Stimulated activated CD4-positive, alpha-beta T cell treated with anti-CD3 and anti-CD28 coated beads, Interleukin-15, amount 100 ng/mL, for 48 hours (primary cell): ENCODE measurements at regions not wholly inside any gene's neighbourhood (a gene's known extent, or its start where the extent isn't known, plus 50 kb on each side); places are given as distances from the start of the nearest gene placed in this dataset.

Source experiments
- DNase-seq, 2 donors: peaks; one replicate each; pipeline ENCODE4 v3.0.0-alpha.2; 2020; ENCODE audit warnings: low read depth in 2 of 2

- no peak for DNase-seq
Observed at GRCh38 chr4:181162266-181162665, 1080.9 kb upstream of the TENM3 start.

DNA sequence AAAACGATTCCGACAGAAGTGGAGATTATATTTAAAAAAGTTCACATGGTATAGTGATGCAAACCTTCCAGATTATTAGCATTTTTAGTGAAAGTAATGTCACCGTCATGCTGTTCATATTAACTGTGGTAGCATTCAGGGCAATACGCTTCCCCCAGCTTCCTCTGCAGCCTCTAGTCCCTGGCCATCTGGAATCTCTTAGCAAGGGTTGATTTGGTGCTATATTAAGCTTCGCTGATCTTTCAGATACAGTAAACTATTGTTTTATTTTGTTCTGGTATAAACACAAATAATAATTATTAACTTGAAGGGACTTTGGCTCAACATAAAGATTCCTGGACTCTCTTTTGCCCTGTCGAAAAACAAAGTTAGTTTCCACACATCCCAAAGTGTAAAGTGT, 1080.5 kb upstream of the TENM3 start:
- no peak for DNase-seq

- no peak for DNase-seq
Observed at GRCh38 chr4:181166742-181167399, 1076.3 kb upstream of the TENM3 start.

DNA sequence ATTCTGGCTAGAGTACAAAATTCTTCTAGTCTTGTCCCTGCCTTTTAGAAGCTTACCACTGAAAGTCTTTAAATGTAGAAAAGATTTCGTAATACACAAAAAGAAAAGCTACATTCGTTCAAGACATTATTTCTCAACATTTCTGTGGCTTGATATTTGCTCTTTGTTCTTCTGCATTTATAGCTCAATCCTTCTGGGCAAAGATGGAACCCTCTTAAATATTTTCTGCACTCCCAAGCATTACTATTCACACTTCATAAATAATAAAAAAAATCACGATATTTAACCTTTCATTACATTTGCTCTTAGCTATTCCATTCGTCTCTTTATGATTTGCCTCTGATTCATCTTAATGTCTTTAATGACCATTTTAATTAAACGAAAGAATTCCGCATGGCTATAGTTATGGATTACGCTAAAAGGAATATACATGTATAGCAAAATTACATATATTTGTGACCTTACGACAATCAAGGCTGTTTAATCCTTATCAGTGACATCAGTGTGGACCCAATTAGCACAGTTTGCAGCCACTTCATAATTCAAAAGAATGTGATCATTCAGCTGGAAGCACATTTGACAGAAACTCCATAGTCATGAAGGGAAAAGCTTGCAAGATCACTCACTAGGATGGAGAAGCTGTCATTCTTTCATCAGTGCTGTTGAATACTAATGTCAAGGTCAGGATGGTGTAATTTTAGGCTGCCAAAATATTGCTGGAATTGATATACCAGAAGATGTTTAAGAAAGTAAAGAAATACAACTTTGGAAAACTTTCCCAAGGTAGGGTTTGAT, 1075.0 kb upstream of the TENM3 start:
- no peak for DNase-seq

GRCh38 chr4:181173046-181173445, 1070.2 kb upstream of the TENM3 start:
- no peak for DNase-seq

DNA sequence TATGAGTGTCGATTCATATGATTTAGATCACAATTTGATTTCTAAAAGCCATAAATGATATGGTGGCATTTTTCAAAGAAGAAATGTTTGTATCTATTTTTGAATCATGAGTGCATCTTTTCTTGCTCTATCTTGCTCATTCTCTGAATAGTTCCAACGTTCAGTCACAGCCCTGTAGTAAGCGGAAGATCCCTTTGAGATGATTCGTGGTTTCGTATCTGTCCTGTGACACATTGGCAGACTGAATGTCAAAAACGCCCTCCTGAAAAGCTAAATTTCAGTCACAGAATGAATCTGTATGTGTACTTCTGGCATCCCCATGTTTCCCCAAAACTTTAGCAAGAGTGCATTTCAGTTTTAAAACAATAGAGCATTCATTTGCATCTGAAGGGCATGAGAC, 1066.9 kb upstream of the TENM3 start:
- DNase-seq: no peak

- no peak for DNase-seq
Observed at GRCh38 chr4:181181331-181181730, 1061.9 kb upstream of the TENM3 start.

DNA sequence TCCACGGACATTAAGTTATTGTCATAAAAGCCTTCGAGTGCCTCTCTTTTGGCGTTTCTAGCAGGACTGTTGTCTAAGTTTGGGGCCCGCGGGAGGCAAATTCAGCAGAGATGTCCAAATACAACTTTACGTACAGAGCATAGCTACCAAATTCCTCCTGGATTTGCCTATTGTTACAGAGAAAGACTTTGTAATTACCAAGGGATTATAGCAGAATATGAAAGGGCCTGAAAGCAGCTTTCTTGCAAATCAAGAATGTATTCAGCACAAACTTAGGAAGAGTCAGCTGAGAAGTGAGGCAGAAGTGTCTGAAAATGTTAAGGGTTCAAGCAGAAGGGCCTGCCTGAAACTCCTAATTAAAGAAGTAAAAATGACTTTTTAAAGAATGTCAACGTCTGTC, 1053.5 kb upstream of the TENM3 start:
- DNase-seq: no peak

- no peak for DNase-seq
Observed at GRCh38 chr4:181193131-181193930, 1049.9 kb upstream of the TENM3 start.

- no peak for DNase-seq
Observed at GRCh38 chr4:181194096-181194495, 1049.1 kb upstream of the TENM3 start.

- DNase-seq: no peak
Observed at GRCh38 chr4:181200076-181200475, 1043.1 kb upstream of the TENM3 start.

DNA sequence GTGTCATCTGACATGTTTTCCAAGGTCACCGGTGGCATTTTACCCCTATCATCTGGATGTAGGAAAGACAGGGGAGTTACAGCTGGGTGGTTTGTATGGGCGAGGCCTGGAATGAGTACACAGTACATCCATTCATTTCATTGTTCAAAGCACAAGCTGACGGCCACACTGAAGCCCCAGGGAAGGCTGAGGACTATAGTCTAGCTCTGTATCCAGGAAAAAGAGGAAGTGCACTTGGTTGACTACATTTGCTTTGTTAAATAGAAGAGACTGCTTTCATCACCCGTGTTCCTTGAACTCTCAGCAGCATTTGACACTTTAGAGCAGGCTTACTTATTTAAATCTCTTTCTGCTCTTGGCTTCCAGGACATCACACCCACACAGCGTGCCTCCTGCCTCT, 1041.0 kb upstream of the TENM3 start:
- no peak for DNase-seq

DNA sequence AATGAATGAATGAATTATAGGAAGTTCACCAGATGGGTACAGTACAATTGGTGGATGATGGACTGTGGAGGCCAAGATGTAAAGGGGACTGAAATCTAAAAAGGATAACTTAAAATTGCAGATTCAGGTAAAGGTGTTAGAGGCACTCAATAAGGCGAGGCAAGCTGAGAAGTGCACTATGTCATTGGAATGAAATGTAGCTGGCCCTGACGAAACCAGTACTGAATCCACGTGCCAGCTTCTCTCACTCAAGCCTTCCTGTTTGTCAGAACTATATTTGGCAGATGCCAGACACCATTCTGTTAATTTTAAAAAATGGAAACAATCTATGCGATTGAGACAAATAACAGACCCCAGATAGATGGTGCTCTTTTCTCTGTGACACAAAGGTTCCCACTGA, 1039.1 kb upstream of the TENM3 start:
- DNase-seq: no peak

DNA sequence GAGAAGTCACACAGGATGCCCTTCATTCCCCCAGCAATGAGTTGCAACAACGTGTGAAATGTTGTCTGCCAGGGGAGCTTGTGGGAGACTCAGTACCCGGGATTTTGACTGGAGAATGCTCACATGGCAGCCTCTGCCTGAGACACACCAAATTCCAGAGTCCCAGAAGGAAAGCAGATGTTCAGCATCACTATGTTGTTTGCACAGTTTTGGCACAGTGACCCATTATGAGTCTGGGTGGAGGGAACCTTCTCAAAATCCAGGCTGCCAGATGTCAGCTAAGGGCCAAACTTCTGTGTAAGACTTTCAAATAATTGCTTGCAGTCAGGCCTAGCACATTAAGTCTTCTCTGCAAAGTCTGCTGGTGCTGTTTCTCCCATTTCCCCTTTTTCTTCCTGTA, 1029.7 kb upstream of the TENM3 start:
- DNase-seq: no peak

- DNase-seq: no peak
Observed at GRCh38 chr4:181216501-181216900, 1026.7 kb upstream of the TENM3 start.

GRCh38 chr4:181219783-181220416, 1023.3 kb upstream of the TENM3 start:
- no peak for DNase-seq

DNA sequence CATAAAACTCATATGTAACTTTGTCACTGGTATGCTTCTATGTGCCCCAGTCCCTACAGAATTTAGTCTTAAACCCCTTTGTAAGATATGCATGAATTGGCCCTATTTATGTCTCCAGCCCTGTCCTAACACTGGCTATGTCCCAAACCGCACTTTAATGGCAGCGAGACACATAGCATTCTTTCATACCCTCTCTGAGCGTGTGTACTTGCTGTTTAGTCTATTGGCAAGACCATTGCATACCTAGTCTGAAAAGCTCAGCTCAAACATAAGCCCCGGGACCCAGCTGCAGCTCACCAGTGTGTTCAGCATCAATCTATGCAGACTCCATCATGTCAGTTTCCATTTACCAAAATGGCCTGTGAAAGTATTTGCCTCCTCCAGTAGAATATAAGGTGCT, 1018.4 kb upstream of the TENM3 start:
- no peak for DNase-seq

GRCh38 chr4:181225616-181226261, 1017.5 kb upstream of the TENM3 start:
- DNase-seq: no peak

GRCh38 chr4:181234951-181235680, 1008.1 kb upstream of the TENM3 start:
- no peak for DNase-seq

- DNase-seq: no peak
Observed at GRCh38 chr4:181245326-181245725, 997.9 kb upstream of the TENM3 start.

DNA sequence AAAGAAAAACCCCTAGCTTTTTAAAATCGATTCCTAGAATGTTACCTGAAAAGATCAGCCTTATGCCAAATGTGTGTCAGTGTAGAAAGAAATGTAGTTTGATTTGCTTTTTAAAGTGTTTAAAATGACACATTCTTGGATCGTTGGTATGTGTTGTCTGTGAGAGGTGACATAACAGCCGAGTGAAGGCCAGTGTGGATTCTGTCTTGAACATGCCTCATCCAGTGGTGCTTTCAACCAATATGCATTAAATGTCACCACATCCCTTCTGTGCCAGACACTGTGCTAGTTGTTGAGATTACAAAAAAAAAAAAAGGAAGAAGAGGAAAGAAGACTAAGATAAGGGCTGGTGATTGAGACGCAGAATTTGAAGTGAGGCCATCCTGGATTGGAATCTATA, 994.2 kb upstream of the TENM3 start:
- no peak for DNase-seq
